Neutrophil (primary cell): ENCODE measurements at regions not wholly inside any gene's neighbourhood (a gene's known extent, or its start where the extent isn't known, plus 50 kb on each side); places are given as distances from the start of the nearest gene placed in this dataset.

Experiments used
- H3K27ac ChIP-seq: fragments of 200-600 bp; sonication (generic); 2 replicates; pipeline ENCODE4 v1.5.1; 2016; ENCODE audit warnings: mild to moderate bottlenecking, moderate library complexity
- H3K27me3 ChIP-seq: fragments of 200-600 bp; sonication (generic); 2 replicates; pipeline ENCODE4 v1.6.0; 2016; ENCODE audit warnings: mild to moderate bottlenecking
- H3K36me3 ChIP-seq: fragments of 200-600 bp; sonication (generic); 2 replicates; pipeline ENCODE4 v1.5.1; 2017
- H3K4me1 ChIP-seq, 2 experiments: fragments of 200-600 bp in 1 of 2; sonication (generic) in 1 of 2; 1 replicate in 1 of 2; 2 replicates in 1 of 2; pipeline versions ENCODE4 v1.5.1 to v1.6.1; 2013 to 2016; ENCODE audit warnings: low read depth in 1 of 2, low read length in 1 of 2, mild to moderate bottlenecking in 1 of 2, moderate library complexity in 1 of 2; ENCODE audit not compliant: control insufficient read depth in 1 of 2, insufficient read depth in 1 of 2
- H3K4me3 ChIP-seq, 2 experiments: fragments of 200-600 bp in 1 of 2; sonication (generic) in 1 of 2; 1 replicate in 1 of 2; 2 replicates in 1 of 2; pipeline ENCODE4 v1.5.1; 2013 to 2016; ENCODE audit warnings: low read depth in 1 of 2, low read length in 1 of 2, mild to moderate bottlenecking in 1 of 2, moderate library complexity in 1 of 2
- H3K9me3 ChIP-seq: fragments of 200-600 bp; sonication (generic); 2 replicates; pipeline ENCODE4 v1.5.1; 2016
- TF ChIP-seq, protein P1 (sequence below): fragments of 200-600 bp; sonication (generic); IDR thresholded peaks from 2 replicates; pipeline ENCODE4 v1.5.1; 2016; ENCODE audit warnings: antibody characterized with exemption

GRCh38 chr15:35320158-35320780 lies 225.7 kb downstream of the DPH6 start:
- Histone ChIP-seq H3K4me1 (no peaks in the 10 kb centered on the region), H3K9me3 (no peaks in the 10 kb centered on the region), H3K27me3 (no peaks in the 10 kb centered on the region), H3K4me3 (no peak overlapping the region), H3K36me3 (no peaks in the 10 kb centered on the region), H3K27ac (no peak overlapping the region)
- TF ChIP-seq, protein P1, sequence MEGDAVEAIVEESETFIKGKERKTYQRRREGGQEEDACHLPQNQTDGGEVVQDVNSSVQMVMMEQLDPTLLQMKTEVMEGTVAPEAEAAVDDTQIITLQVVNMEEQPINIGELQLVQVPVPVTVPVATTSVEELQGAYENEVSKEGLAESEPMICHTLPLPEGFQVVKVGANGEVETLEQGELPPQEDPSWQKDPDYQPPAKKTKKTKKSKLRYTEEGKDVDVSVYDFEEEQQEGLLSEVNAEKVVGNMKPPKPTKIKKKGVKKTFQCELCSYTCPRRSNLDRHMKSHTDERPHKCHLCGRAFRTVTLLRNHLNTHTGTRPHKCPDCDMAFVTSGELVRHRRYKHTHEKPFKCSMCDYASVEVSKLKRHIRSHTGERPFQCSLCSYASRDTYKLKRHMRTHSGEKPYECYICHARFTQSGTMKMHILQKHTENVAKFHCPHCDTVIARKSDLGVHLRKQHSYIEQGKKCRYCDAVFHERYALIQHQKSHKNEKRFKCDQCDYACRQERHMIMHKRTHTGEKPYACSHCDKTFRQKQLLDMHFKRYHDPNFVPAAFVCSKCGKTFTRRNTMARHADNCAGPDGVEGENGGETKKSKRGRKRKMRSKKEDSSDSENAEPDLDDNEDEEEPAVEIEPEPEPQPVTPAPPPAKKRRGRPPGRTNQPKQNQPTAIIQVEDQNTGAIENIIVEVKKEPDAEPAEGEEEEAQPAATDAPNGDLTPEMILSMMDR, result no peak

GRCh38 chr15:35319354-35319753 lies 226.6 kb downstream of the DPH6 start:
- no peak overlapping the region for H3K4me3 ChIP-seq
- H3K27ac ChIP-seq, result no peak overlapping the region
- no peaks in the 10 kb centered on the region for H3K4me1 ChIP-seq
- TF ChIP-seq, protein P1, result no peak
- no peaks in the 10 kb centered on the region for H3K36me3 ChIP-seq
- no peaks in the 10 kb centered on the region for H3K27me3 ChIP-seq
- H3K9me3 ChIP-seq, result no peaks in the 10 kb centered on the region

- Histone ChIP-seq H3K4me1 (no peaks in the 10 kb centered on the region), H3K4me3 (no peak overlapping the region), H3K36me3 (no peaks in the 10 kb centered on the region), H3K27me3 (no peaks in the 10 kb centered on the region), H3K9me3 (no peaks in the 10 kb centered on the region), H3K27ac (no peak overlapping the region)
- TF ChIP-seq, protein P1, result no peak
Measured at GRCh38 chr15:35317217-35317616, 228.7 kb downstream of the DPH6 start.

DNA sequence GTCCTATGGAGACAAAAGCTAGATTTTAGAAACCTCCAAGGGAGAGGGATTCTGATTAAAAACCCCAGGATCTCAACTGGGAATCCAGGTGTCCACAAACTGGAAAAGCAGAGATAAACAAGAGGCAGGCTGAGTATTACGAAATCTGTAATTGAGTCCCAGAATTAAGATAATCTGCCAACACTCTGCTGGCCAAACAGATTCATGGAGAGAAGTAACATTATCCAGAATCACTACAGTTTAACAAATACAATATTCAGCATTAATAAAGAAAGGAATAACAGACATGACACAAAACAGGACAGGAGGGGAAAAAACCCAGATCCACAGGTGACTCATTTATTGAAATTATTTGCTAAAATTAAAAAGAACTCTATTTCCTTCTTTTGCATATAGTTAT lies 227.2 kb upstream of the NANOGP8 start:
- no peaks in the 10 kb centered on the region for H3K27me3 ChIP-seq
- no peak overlapping the region for H3K4me3 ChIP-seq
- no peaks in the 10 kb centered on the region for H3K9me3 ChIP-seq
- no peaks in the 10 kb centered on the region for H3K36me3 ChIP-seq
- TF ChIP-seq, protein P1, result no peak
- H3K27ac ChIP-seq, result no peak overlapping the region
- peaks cover 22 to 25% of the 10 kb centered on the region in 2 experiments for H3K4me1 ChIP-seq

- TF ChIP-seq, protein P1, result no peak
- Histone ChIP-seq H3K36me3 (no peaks in the 10 kb centered on the region), H3K27ac (no peak overlapping the region), H3K9me3 (no peaks in the 10 kb centered on the region), H3K27me3 (no peaks in the 10 kb centered on the region), H3K4me3 (no peak overlapping the region), H3K4me1 (peaks cover 22 to 31% of the 10 kb centered on the region in 2 experiments)
Measured at GRCh38 chr15:35311615-35312014, 226.5 kb upstream of the NANOGP8 start.
